Fibroblast of skin of back (primary cell): ENCODE measurements at regions not wholly inside any gene's neighbourhood (a gene's known extent, or its start where the extent isn't known, plus 50 kb on each side); places are given as distances from the start of the nearest gene placed in this dataset.

Experiments used
- DNase-seq: peaks from one replicate; pipeline ENCODE4 v3.0.0-alpha.2; 2013

GRCh38 chr20:10960416-10960815 lies 286.6 kb upstream of the JAG1 start:
- DNase-seq, result no peak

GRCh38 chr20:10961651-10962288 lies 288.0 kb upstream of the JAG1 start:
- peak; percentile 20 for DNase-seq

GRCh38 chr20:10962937-10963336 lies 289.1 kb upstream of the JAG1 start:
- no peak for DNase-seq

DNA sequence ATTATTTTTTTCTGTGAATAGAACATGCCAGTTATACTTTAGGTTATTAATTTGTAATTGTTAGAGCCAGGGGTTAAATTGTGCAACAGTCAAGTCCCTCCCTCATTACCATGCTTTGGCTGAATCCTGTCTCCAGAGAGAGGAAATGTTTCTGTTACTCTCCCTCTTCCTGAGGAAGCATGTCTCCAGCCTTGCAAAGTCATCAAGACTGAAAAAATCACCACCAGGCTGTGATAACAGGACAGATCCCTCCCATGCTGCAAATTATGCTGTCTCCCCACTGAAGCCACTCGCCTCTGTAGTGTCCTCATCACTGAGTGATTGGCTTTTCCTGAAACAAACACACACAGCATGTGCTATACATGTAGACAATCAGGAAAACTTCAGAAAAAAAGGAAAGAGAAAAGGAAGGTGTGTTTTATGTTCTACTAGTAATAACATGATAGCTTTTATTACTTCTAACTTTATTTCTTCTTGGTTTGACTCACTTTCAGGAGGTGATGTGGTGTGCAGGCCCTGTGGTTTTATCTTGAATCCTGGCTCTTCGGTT lies 290.0 kb upstream of the JAG1 start:
- DNase-seq, result peak; percentile 14

DNA sequence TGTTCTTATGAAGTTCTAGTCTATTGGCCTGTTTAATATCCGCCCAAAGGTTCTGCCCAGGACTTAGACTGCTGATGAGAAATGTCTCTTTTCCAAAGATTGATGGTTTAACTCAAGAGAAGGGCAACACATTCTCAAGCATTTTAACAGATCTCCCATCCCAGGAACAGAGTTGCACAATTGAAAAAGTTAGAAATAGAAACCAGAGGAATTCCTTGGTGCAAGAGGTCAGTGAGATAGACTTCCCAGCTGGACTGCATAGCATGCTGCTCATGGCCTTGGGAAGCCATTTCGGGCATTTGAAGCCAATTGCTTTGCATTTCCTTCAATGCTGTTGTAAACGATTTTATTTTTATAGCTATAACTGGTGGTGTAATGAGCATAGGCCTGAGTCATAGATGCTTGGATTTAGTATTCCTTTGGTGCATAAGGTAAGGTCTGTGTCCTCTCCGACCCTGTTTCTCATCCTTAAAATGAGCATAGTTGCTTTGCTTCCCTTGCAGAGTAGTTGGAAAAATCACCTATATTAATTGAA lies 292.2 kb upstream of the JAG1 start:
- DNase-seq, result no peak

GRCh38 chr20:10970109-10970508 lies 296.3 kb upstream of the JAG1 start:
- DNase-seq, result peak; percentile 48

DNA sequence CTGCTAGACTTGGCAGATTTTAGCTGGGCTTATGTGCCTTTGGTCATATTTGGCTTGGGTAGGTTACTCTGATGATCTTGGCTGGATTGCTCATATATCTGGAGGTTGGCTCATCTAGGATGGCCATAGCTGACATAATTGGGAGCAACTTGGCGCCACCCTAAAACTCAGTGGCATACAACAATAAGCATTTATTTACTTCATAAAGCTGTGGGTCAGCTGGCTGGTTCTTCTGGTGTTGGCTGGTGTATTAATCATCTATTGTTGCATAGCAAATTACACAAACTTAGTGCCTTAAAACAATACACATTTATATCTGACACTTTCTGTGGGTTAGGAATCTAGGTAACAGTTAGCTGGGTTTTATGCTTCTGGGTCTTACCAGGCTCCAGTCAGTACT lies 297.3 kb upstream of the JAG1 start:
- no peak for DNase-seq

GRCh38 chr20:10972219-10972860 lies 298.5 kb upstream of the JAG1 start:
- no peak for DNase-seq

DNA sequence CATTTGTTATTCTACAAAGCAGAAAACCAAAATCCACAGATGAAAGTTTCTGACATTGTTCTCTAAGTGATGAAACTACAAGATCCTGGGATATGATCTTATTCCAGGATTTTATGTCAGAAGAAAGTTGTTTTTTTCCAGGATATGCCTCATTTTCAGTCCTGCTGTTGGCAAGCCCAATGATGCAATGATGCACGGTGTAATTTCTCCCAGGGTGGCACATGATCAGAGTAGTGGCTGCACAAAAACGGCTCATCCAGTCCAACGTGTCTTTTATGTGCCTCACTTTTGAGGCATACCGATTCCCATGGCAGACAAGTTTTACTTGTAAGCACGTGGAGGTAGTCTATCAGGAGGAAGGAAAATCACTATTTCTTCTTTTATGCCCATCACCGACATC lies 302.3 kb upstream of the JAG1 start:
- DNase-seq, result no peak

DNA sequence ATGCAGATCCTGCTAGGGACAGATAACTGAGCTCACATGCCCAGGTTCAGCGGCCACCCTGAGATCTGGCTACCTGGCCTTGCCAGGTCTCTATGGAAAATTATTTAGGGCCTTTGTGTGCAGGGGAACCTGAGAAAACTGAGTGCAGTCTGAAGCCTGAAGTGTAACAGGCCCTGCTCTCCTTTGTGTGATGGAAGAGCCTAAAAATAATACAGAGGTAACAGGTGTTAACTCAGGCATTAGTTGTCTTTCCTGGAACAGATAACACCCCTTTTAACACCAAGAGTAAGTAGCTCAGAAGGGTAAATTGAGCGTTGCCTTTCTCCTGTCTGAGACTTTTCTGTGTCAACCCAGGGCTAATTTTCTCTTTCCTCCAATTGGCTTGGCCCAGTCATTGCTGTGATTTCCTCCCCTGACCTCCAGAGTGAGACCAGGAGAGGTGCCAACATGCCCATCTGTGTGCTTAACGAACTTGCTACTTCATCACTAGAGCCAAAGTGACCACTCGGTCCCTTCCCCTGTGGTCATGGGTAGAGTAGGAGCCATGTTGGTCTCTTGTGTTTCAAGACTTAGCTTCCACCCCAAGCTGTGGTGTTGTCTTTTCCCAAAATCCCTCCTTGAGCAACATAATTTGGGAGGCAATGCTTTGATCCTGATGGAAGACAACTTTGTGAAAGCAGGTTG lies 304.4 kb upstream of the JAG1 start:
- no peak for DNase-seq

DNA sequence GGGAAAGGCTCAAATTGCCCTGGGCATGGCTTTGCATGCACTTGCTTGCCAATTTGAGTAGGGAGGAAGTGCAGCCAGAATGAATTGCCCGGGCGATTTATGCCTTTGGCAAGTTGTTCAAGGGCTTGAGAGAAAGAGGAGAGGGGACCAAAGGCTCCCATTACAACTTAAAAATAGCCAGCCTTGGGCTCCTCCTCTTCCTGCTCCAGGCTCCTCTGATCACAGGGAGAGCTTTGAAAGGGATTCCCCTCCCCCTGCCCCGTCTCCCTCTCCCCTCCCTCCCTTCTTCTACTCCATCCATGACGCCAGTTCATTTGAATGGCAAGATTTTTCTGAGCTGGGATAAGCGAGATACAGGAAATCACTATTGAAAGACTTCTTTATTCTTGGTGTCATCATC lies 304.9 kb upstream of the JAG1 start:
- DNase-seq, result no peak

- DNase-seq, result peak; percentile 99
These were observed 308.9 kb upstream of the JAG1 start for GRCh38 chr20:10982692-10983091.

DNA sequence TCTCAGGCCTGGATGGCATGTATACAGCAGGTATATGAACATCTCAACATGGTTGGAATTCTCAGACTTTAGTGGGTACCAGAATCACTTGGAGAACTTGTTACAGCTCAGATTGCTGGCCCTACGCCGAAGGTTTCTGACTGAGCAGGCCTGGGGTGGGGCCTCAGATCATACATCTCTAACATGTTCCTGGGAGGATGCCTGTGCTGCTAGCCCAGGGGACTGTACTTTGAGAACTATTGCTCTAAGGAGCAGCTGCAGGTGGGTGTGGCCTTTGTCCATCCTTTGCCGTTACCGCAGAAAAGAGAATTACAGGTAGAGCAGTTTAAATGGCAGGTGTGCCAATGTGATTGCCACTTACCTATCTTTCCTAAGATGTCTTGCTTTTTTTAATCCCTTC lies 310.5 kb upstream of the JAG1 start:
- no peak for DNase-seq

GRCh38 chr20:10984913-10985312 lies 311.1 kb upstream of the JAG1 start:
- DNase-seq, result no peak

DNA sequence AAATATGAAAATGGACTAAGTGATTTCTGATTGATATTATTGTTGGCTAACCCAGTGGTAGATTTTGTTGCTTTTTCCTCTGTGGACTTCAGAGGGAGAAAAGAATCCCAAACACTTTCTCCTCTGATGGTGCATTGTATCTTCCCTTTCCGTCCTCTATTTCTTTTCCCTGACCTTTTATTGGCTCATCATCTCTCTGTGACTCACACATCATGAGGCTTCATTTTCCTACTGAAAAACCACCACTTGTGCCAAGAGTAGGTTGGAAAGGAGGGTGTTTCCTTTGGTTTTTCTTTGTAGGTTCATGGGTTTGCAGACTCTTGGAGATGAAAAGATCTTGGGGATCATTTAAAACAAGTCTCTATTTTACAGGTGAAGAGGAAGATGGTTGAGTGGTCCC lies 311.7 kb upstream of the JAG1 start:
- peak; percentile 93 for DNase-seq

DNA sequence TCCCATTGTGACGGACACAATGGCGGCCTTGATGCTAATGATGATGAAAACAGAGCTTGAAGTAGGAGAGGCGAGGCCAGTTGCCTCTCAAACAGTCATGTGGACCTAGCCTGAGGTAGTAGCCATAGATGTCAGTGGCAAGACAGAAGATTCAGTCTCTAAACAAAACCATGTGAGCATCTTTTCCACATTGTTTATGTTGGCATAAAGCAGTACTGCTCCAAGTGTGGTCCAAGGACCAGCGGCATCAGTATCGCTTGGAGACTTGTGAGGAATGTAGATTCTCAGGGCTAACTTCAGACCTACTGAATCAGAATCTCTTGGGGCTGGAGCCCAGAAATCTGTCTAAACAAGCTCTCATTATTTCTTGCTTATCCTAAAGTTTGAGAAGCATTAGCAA lies 312.8 kb upstream of the JAG1 start:
- peak; percentile 97 for DNase-seq

- peak; percentile 47 for DNase-seq
These were observed 314.0 kb upstream of the JAG1 start for GRCh38 chr20:10987651-10988383.

DNA sequence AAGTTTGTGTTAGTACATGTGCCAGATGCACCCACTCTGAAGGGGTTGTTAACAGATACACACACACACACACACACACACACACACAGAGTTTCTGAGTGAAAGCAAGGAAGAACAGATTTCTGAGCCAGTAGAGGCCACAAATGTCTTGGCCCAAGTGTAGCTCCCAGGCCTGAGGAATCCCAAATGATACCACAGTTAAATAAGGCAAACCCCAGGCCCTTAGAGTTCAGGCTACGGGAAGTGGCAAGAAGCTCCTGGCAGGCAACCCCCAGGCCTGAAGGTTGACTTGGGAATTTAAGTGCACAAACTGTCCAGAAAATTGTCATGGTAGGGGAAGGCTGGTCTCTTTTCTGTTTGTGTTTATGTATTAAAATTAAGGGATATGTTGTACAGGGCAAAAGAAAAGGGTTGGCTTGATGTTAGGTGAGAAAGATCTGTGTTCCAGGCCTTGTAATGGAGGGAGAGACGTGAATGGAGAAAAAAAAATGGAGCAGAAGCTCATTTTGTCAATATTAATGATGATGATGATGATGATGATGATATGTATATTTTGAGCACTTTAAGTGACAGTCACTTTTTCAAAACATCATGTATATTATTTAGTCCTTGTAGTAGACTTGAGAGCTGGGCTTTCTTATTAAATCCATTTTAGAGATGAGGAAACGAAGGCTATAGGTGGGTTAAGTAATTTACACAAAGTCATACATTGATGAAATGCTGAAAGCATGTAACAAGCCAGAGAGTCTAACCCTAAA lies 317.0 kb upstream of the JAG1 start:
- DNase-seq, result no peak

DNA sequence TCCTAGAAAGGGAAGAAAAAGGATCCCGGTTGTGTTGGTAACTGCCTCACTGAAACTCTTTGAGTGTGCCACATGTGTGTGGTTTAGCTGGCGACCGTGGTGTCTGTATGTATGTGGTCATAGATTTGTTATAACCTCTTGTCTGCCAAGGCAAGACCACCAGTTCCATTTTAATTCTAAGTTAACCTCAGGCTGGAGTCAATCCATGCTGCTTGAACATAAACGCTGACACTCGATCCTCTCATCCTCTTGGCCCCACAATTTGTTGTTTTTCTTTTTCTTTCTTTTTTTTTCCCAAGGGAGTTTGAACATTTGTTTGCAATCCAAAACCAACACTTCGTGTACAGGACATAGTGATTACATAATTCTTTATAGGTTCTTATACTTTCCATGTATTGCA lies 318.9 kb upstream of the JAG1 start:
- DNase-seq, result peak; percentile 84

DNA sequence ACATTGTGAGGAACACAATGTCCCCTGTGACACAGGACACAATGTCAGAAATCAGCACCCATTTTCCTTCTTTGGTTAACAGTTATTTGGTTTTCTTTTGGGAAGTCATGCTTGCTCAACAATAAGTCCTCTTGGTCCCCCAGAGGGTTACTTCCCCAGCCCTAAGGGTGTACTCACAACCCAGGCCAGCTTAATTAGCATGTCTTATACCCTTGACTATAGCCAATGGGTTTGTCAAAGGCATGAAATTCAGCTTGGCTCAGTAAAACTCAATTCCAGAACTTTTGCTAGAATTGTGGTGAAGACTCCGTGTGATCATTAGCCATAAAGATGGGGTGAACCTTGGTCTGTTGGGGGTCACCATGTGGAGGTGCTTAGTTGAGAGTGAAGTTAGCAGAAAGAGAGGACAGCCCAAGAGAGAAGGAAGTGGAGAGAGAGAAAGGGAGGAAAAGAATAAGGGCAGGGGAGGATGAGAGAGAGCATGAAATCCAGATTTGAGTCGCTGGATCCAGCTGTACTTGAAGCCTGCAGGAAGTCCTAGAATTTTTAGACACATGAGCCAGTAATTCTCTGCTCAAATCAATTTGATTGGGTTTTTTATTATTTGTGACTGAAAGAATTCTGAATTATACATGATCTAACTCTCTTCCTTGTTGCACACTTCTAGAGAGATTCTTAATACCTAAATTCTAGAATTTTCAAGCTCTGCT lies 321.3 kb upstream of the JAG1 start:
- DNase-seq, result no peak

DNA sequence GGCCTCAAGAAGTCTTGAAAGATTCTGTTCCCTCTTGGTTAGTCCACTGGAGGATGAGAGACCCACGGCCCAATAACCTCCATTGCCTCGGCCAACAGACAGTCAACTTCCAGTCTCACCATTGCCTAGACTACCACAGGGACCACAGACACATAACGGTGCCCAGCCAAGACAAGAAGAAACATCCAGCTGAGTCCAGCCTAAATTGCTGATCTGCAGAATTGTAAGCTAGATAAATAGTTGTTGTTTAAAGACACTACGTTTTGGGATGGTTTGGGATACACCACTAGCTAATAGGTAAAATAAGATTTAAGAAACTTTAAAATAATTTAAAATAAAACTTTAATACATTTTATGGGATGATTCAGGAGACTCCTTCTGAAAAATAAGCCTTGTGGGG lies 324.7 kb upstream of the JAG1 start:
- DNase-seq, result no peak
